ENCODE measurements at regions not wholly inside any gene's neighbourhood (a gene's known extent, or its start where the extent isn't known, plus 50 kb on each side); places are given as distances from the start of the nearest gene placed in this dataset.

DNA sequence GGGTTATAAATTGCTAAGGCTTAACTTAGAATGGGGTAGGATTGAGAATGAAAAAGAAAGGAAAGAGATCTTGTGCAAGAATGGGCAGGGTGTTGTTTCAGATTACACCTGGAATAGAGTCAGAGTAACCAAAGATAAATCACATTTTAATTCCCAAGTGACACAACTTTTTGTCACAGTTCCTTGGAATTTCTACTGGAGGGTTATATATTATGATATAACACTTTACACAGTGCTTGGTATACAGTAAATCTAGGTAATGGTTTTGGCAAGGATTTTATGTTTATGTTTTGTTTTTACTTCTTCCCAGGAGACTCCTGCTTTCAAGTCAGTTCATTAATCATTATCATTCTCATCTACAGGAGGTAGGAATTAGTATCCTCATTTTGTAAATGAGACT, 115.7 kb upstream of the KCNJ16 start:
- intact Hi-C loops (cut with DNase I) = no loop called here

DNA sequence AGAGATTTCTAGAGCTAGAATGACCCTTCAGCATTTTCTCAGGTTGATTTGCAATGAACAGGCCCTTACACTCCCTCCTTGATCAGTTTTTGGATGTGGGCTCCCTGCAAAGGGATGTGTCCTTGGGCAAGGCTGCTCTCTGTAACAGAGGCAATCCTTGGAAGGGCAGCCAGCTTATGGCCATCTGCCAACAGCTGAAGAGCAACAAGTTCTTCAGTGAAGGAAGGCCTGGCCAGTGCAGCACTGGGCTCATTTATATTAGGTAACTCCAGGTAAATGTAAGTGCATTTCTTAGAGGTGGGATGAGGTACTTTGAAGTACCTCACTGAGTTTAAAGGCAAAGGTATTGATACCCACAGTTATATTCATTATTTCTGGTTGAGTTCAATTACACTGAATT, 114.3 kb upstream of the KCNJ16 start:
- DNase-seq (ENCODE audit: low spot score) = no peak

More for the DNA sequence above, 115.7 kb upstream of the KCNJ16 start:
- DNase-seq (ENCODE audit: low spot score) = no peak

DNA sequence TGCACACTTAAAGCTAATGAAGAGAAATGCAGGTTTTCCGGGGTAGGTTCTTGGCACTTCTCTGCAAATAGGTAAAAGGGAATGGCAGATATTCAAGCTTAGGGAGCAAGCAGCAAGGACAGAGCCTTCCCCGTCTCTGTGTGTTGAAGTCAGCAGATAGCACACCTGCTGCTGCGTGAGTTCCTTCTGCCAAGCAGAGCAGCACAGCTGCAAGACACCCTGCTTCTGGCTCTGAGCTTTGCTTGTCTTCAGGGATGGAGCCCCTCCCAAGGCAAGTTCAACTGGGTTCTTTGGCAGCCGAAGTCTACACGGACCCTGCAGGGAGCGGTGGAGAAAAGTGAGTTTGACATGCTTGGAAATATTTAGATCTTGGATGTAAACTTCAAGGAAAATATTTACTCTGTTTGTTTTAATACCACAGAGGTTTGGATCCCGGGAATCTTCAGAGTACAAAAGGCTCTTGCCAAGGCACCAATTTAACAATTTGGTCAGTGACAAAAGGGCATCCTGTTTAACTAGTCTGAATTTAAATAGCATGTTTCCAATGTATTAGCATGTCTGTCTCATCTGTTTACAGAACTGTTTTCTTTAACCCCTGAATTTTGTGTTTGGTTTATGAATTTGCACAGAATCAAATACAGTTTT, 113.4 kb upstream of the KCNJ16 start:
- DNase-seq (ENCODE audit: low spot score) = peak; percentile 73
- intact Hi-C loops (cut with DNase I) = no loop called here

More for the DNA sequence above, 114.3 kb upstream of the KCNJ16 start:
- intact Hi-C loops (cut with DNase I) = no loop called here

DNA sequence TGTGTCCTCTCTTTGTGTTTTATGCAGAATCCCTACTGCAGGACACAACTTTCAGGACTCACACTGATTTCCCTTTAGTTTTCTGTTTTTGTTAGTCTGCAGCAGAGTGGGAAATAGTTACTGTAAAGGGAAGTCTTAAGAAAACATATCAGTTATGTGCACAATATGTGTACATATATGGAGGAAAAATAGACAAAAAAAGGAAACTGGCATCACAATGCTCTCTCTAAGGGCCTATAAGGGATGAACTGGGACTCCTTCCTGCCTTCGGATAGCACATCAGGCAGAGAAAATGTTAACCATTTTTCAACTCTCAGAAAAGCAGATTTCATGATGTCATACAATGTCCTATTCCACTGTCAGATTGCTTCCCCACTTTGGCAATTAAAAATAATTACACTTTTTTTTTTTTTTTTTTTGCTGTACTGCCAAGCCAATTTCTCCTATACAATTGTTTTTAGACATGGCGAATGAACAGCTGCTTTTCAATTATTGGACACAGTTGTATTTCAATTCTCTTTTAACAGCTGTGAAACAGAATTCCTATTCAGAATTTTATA, 112.5 kb upstream of the KCNJ16 start:
- no peak for DNase-seq (ENCODE audit: low spot score)
- intact Hi-C loops (cut with DNase I) = no loop called here

DNA sequence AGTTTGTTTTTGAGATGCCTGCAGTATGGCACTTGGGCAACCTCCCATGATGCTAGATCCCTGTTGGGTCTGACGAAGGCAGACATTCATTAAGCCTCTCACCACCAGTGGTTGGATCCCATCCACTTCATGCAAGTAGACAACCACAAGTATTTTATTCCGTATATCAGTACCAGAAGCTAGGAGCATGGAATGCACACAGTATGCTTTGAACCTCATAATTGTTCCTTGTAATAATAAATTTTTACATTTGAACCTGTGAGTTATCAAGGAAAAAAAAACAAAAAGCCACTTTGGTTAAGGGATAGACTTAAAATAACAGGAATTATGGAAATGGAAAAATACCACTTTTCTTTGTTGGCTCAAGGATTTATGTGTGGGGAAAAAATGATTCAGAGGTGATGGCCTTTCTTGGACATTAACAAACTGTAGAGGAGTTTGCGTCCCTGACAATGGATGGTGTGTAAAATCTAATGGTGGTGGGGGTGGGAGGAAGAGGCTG, 107.1 kb upstream of the KCNJ16 start:
- no peak for DNase-seq (ENCODE audit: low spot score)
- intact Hi-C loops (cut with DNase I) = no loop called here

DNA sequence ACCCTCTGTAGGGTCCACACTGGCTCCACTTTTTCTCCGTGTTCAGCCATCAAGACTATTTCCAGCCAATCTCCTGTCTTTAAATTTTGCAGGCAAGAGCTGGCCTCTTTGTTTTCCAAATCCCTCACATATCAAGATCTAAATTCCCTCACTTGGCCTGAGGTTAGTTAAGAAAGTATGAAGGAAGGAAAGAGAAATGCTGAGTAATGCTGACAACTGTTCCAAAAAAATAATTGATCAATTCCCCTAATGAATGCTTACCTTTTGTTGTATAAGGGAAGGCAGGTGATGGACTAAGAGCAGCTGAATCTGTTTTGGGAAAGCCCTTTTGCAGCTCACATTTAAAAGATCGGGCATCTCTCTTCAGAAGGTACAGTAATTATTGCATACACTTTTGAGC, 105.1 kb upstream of the KCNJ16 start:
- intact Hi-C loops (cut with DNase I) = no loop called here
- DNase-seq (ENCODE audit: low spot score) = no peak

DNA sequence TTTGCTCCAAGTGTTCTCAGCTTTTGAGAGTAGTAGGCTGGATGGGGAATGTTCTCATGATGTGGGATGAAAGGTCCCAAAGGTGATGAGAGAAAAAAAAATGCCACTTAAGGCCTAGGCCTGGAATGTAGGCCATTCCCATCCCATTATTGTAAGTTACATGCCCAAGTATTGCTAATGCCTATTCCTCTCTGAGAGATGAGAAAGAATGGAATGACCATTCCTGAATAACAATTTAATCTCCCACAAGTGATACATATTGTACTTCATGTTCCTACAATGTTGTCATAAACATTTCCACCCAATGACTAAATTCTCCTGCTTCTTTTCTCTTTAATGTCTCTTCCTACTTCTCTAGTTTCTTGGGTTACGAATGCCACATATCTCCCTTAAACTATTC, 102.8 kb upstream of the KCNJ16 start:
- intact Hi-C loops (cut with DNase I) = no loop called here

DNA sequence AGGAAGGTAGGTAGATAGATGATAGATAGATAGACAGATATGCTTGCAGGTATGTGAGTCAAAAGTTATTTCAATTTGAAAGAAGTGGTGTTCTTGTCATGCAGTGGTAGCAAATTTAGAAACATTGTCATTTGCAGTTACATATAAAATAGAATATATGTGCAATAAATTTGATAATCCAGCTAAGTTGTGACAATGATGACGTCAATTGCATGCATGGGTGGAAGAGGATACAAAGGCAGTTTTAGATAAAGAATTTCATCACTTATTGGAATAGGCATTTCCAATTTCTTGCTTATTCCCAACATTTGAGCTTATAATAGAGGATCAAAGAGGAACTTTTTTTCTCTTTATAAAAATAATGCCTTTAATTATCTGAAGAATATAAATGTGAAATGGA, 99.2 kb upstream of the KCNJ16 start:
- intact Hi-C loops (cut with DNase I) = no loop called here
- no peak for DNase-seq (ENCODE audit: low spot score)

More for the DNA sequence above, 102.8 kb upstream of the KCNJ16 start:
- no peak for DNase-seq (ENCODE audit: low spot score)

DNA sequence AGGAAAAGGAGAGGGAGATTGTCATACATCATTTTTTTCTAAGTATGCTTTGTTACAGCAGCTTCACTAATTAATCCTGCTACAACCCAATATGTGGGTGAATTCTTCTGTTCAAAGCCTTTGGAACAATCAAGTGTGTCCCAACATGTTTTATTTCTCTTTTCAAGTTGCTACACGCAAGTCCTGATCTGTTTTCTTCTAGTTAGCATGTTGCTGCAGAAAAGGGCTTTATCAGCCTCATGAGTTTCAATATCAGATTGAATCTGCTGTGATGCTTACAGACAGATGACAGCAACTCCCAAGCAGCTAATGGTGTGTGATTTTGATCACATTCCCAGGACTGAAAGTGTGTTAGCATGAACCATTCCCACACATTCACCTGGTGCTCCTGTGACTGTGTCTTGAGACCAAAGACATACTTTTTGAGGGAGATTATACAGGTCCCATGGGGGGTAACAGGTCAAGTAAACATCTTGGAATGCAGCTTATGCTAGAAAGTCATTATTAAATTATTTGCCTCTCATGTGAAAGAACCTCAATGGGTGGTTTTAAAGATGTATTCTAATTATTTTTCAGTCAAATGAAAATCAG, 96.9 kb upstream of the KCNJ16 start:
- intact Hi-C loops (cut with DNase I) = no loop called here
- no peak for DNase-seq (ENCODE audit: low spot score)

DNA sequence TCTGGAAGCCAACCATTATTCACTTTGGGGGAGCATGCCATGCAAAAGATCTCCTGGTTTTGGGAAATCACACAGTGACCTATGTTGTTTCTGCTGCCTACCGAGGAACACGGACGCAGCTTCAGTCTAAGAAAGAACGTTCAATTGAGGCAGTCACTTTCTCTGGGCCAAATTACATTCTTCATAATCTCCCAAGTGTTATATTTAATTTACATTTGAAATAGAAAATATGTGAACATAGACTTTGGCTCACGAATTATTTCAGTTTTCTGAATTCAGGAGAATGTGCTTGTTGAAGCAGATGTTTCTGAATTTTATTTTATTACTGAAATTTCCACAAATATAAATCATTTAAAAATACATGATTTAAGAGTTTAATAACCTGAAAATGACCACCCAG, 93.6 kb upstream of the KCNJ16 start:
- intact Hi-C loops (cut with DNase I) = no loop called here
- DNase-seq (ENCODE audit: low spot score) = no peak

DNA sequence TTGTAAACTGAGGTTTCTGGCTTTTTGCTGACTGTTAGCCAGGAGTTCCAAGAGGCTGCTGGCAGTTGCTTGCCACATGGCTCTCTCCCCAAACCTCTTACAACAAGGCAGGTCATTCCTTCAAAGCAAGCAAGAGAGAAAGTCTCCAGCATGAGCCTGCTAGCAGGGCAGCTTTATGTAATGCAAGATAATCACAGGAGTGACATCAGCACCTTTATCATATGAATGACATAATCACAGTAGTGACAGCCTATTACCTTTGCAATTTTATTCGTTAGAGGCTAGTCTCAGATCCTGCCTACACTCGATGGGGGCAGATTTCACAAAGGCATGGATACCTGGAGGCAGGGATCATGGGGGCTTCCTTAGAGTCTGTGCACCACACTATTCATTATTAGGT, 79.5 kb upstream of the KCNJ16 start:
- no peak for DNase-seq (ENCODE audit: low spot score)
- intact Hi-C loops (cut with DNase I) = no loop called here

DNA sequence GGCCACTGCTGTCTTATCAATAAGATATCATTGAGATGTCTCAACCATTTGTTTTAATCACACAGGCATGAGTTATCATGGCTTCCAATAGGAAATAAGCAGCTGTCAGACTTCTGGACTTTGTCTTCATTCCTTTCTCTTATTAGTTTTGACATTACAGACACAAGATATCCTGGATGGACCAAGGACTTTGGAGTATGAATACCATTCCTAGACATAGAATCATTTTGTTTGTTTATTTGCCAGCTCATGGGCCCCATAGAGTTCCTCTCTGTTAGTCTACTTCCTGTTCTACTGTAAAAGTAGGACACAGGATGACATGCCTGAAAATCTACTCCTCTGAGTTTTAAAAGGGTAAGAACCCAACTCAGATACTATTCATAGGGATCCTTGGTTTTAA, 77.7 kb upstream of the KCNJ16 start:
- DNase-seq (ENCODE audit: low spot score) = no peak
- intact Hi-C loops (cut with DNase I) = no loop called here

DNA sequence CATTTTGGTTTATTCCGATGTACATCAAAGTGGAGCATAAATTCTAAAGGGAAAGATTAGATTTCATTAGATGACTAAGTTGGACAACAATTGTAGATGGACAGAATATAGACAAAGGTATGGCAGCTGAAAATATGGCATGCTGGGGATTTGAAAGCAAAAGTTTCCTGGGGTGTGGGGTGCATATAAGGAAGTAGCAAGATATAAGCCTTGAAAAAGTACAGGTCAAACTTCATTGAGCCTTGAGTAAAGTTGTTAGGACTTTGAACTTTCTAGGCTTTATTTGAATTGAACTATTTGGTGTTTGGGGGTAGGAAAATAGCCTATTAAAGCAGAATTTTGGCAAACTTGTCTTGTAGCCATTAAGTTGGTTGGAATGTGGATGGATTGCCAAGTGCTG, 75.8 kb upstream of the KCNJ16 start:
- DNase-seq (ENCODE audit: low spot score) = no peak
- intact Hi-C loops (cut with DNase I) = no loop called here

DNA sequence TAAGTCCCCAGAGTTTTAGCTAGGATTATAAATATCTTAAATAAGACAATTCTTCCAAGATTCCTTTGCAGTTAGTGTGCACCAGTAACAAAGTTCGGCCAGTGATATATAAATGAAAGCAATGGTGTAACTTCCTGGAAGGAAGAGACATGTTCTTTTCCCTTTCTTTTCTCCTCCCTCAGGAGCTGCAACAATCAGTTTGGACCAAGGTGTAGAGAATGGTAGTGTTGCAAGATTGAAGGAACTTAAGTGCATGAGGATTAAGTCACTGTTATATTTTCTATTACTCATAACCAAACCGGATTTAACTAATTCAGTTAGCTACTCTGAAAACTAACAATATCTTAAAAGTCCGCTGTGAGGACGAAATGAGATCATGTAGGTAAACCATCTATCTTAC, 68.9 kb upstream of the KCNJ16 start:
- DNase-seq (ENCODE audit: low spot score) = no peak
- intact Hi-C loops (cut with DNase I) = no loop called here

DNA sequence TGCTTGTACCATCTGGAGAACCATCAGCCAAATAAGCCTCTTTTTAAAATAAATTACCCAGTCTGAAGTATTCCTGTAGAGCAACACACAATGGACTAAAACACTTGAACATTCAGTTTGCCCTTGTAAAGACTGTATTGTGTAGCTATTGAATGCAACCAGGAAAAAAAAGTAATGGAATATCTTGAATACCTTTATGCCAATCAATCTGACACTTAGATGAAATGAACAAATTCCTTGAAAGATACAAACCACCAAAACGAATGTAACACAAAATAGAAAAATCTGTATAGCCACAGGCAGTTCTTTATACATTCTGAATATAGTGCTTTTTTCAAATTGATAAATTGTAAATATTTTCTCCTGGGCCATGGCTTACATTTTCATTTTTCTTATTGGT, 63.3 kb upstream of the KCNJ16 start:
- intact Hi-C loops (cut with DNase I) = no loop called here

DNA sequence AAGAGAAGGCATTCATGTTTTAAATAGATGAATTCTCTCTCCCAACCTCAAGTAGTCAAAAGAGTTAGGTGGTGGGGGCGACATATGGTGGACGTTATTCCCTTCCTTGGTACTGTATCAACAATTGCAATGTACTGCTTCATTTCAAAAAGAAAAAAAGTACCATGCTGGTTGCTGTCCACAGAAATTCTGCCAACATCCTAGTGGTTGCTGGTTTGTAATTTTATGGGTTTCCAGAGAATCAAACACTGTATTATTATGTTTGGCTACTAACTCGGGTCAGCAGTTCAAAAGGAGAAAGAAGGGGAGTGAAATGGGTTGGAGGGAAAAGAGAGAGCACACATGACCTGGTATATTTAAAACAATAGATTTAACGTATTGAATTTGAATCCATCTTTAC, 61.1 kb upstream of the KCNJ16 start:
- intact Hi-C loops (cut with DNase I) = no loop called here
- DNase-seq (ENCODE audit: low spot score) = no peak

More for the DNA sequence above, 63.3 kb upstream of the KCNJ16 start:
- no peak for DNase-seq (ENCODE audit: low spot score)

DNA sequence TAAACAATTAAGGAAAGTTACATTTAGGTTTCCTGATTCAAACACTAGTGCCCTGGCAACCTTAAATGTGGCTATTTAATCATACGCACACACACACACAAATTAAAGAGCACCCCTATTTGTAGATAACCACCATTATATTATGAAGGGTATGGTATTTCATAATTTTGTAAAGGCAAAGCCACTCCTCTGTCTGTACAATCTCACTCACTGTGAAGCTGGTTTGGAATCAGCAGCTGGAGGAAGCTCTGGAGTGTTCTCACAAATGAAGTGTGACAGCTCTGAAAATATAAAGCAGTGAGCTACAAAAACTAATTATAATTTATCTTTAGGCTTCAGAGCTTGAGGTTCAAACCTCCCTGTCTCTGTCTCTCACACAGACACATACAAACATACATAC, 57.9 kb upstream of the KCNJ16 start:
- intact Hi-C loops (cut with DNase I) = no loop called here

DNA sequence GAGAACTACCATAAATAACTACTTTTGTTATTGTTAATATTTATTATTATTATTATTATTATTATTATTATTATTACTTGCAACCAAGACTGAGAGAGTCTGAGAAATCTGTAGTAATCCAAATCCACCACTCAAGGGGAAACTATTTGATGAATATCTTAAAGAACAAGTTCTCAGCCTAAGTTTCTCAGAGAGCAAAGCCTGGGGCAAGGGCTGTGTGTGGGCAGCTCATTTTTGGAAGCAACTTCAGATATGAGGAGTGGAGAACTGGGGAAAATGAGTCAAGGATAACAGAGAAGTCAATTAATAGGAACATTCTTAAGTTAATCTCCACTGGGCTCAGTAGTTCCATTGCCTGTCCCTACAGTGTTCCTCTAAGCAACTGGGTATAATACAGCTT, 57.1 kb upstream of the KCNJ16 start:
- DNase-seq (ENCODE audit: low spot score) = no peak
- intact Hi-C loops (cut with DNase I) = no loop called here

More for the DNA sequence above, 57.9 kb upstream of the KCNJ16 start:
- DNase-seq (ENCODE audit: low spot score) = no peak

DNA sequence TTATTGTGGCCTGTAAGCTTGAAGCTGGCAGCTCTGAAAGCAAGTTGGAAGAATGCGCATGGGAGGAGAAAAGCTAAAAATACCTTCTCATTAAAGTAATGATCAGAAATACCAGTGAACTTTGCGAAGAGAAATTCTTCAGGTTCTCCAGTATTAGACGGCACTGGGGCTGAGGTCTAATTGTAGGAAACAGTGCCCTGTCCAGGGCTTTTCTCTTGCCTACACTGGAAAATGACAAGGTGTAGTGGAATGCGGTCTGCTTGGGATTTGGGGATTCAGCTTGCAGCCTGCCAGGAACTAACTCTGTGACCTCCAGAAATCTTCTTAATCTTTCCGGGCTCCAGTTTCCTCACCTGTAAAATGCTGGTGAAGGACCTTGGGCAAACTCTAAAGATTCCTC, 53.3 kb upstream of the KCNJ16 start:
- no peak for DNase-seq (ENCODE audit: low spot score)
- intact Hi-C loops (cut with DNase I) = no loop called here

DNA sequence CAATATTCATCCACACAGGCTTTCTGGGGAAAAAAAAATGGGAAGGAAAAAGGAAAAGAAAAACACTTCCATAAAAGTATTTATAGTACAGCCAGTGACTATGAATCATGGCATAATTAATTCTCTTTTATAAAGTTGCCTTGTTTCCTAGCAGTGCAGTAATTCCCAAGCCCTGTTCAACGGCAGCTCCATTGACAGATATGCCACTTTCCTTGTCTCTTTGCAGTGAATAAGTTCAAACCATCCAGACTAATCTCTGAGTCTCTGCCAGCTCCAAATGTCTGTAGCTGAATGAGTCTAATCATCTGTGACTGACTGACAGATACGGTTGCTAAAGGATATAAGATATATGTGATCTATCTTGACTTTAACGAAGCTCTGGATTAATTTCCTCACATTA, 52.9 kb upstream of the KCNJ16 start:
- intact Hi-C loops (cut with DNase I) = no loop called here
- no peak for DNase-seq (ENCODE audit: low spot score)

DNA sequence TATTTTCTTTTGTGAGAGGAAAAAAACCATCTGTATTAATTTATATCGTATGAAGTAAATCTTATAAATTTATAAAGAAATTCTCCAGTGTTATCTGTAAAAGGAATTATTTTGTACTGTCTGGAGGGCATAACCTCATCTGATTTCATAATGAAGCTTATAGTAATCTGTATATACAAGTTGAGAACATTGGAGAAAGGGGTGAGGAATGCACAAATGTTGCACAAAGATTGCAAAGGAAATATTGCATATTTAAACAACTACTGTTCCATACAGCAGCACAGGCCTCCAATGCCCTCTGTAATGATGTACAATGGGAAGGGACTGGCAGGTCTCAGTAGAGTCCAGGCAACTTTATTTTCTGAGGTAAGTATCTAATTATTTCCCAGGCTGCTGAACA, 50.8 kb upstream of the KCNJ16 start:
- intact Hi-C loops (cut with DNase I) = no loop called here
- no peak for DNase-seq (ENCODE audit: low spot score)

All from posterior vena cava (tissue), 2 donors.